ENCODE measurements at regions not wholly inside any gene's neighbourhood (a gene's known extent, or its start where the extent isn't known, plus 50 kb on each side); places are given as distances from the start of the nearest gene placed in this dataset.

DNA sequence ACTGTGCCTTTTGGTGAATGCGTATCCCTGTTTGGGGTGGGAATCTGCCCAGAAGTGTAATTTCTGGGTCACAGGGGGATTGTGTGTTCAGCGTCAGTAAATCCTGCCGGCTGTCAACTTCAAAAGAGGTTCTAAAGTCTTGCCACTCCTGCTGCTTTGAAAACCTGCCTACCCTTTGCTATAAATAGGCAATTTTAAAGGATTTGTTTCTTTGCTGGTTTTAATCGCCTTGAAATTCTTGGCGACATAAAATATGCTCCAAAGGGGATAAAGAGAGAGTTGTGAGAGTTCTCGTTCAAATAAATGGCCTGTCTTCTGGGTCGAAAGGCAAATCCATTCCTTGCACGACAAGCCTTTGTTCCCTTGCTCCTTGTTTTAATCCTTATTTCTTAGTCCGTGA lies 143.4 kb downstream of the IRF8 start:
- DNase-seq, result no peak

DNA sequence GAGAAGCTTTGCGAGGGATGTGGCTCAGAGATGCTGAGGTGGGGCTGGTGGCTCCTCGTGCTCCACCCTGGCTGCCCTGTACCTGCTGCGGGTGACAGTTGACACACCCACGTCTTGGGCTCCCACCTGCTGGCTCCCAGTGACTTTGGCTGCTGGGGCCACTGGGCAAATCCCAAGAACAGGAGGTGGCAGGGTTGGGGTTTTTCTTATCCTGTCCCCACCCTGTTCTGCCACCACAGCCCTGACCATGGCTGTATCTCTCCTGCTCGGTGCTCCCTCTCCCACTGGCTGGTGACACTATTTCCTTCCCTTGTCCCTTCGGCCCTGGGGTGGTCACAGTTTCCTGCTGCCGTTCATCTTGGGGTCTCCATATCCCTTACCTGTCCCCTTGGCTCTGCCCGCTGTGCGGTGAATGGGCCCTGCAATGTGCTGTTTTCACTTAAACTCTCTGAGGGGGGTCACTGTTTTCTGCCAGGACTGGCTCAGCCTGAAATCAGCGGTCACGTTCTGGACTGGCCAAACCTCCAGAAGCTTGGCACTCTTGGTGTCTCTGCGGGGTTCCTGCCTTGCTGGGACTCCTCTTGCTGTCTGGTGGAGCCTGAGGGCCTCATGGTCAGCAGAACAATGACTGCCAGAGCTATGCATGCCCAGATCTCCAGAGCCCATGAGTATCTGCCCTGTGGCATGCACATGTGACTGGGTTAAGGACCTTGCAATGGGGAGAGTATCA lies 144.2 kb downstream of the IRF8 start:
- DNase-seq, result no peak

- DNase-seq, result no peak
These were observed 145.3 kb downstream of the IRF8 start for GRCh38 chr16:86044241-86044671.

DNA sequence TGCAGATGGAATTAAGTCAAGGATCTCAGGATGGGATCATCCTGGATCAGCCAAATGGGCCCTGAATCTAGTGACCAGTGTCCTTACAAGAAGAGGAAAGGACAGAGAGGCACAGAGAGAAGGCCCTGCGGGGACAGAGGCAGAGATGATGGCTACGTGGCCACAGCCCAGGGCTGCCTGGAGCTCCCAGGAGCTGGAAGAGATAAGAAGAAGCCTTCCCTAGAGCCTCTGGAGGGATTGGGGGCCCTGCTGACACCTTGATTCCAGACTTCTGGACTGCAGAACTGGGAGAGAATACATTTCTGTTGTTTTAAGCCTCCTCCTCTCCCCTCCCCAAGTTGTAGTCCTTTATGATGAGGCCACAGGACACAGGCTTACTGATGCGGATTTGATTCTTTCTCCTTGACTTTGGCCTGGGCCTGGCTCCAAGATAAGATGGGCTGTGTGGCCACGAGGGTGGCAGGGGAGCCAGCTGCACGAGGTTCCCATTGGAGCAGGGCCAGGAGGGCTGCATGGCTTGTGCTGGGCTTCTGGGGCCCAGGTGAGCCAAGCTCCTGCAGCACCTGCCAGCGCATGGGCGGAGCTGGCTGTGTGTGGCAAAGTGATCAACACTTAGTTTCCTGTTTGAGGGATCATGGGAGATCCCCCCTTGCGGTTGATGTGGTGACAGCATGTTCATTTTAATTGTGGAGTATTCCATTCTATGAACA lies 146.1 kb downstream of the IRF8 start:
- DNase-seq, result peak; percentile 18

GRCh38 chr16:86045591-86045971 lies 146.6 kb downstream of the IRF8 start:
- DNase-seq, result no peak

- no peak for DNase-seq
These were observed 147.1 kb downstream of the IRF8 start for GRCh38 chr16:86046026-86046425.

DNA sequence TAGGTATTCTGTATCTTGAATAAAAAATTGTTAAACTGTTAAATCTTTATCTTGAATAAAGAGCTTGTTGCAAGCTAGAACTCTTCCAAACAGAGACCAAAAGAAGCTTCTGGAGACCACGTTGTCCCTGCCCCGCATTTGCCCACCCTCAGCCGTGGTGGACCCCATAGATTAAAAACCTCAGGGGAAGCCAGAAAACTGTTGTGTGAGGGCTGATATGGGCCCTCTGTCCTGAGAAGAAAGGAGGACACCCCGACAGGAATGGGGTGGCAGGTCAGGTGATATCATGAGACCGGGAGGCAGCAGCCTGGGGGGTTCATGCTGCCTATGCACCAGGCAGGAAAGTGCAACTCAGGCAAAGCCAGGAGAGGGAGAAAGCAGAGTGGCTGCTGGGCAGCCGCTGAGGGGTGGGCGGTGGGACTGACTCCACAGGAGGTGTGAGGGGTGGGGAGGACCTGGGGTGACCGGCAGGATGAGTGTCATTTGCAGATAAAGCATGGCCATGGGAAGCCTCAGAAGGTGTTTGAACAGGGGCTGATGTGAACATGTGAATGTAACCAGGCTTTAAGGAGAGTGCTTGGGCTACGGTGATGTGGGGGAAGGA lies 147.8 kb downstream of the IRF8 start:
- DNase-seq, result no peak

- DNase-seq, result no peak
These were observed 149.3 kb downstream of the IRF8 start for GRCh38 chr16:86048221-86048620.

- no peak for DNase-seq
These were observed 150.1 kb downstream of the IRF8 start for GRCh38 chr16:86048882-86049585.

GRCh38 chr16:86049641-86050040 lies 150.7 kb downstream of the IRF8 start:
- no peak for DNase-seq

DNA sequence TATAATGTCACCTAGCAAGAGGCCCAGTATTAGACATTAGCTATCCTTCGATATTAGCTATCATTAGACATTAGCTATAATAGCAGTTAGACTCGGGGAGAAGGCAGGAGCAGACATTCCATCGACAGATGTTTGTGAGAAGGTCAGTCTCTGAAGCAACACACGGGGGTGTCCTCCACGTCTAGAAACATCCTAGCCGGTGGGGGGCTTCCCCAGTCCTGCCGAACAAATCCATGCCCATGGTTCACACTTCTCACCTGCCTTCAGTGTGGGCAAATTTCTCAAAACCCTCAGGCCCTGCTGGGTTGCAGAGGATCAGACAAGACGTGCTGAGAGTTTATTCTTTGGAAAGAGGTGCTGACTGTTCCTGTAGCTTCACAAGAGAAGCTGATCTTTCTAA lies 151.1 kb downstream of the IRF8 start:
- DNase-seq, result no peak

DNA sequence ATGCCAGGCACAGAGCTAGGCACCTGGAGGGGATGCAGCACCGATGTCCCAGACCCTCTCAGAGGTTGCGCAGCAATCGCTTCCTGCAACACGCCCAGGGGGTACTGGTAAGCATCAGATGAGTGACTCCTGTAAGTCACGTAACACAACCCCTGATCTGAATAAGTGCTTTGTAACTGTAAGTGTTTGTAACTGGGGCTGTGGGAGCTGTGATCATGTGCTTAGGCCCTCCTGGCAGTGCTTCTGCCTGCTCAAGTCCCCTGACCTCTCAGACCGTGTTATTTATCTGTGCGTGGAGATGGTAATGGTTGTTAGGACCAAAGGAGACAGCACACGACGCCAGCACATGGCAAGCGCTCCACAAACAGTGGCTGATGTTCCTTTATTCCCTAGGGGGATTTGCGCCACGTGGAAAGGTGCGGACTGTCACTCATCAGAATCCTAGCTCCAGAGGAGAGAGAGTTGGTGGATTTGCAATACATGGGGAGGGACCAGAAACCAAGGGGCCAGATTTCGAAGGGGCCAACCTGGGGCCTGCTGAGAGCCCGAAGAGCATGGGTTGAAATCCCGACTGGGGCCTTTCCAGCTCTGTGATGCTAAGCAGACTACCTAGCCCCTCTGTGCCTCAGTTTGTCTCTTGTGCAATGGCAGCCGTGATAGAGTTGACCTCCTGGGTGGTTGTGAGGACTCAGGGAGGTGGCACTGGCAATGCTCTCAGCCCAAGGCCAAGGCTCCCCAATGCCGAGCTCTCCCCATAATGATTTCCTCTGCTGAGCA lies 151.8 kb downstream of the IRF8 start:
- no peak for DNase-seq

- DNase-seq, result no peak
These were observed 152.6 kb downstream of the IRF8 start for GRCh38 chr16:86051368-86052114.

GRCh38 chr16:86052115-86052670 lies 153.2 kb downstream of the IRF8 start:
- no peak for DNase-seq

DNA sequence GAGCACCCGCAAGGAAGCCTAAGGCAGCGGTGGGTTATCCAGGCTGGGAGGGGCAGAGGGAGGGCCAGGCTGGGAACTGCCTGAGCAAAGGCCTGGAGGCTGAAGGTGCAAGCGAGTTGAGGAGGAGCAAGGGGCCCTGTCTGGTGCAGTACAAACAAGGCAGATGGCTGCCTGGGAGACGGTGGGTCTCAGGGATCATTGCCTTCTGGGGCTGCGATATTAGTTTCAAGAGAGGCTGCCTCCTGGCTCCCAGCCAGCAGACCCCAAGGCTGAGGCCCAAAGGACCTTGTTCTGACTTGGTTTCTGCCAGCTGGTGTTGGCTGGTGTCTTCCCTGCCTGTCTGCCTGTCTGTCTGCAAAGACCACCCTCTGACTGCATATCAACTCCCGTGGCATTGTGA lies 154.0 kb downstream of the IRF8 start:
- no peak for DNase-seq

DNA sequence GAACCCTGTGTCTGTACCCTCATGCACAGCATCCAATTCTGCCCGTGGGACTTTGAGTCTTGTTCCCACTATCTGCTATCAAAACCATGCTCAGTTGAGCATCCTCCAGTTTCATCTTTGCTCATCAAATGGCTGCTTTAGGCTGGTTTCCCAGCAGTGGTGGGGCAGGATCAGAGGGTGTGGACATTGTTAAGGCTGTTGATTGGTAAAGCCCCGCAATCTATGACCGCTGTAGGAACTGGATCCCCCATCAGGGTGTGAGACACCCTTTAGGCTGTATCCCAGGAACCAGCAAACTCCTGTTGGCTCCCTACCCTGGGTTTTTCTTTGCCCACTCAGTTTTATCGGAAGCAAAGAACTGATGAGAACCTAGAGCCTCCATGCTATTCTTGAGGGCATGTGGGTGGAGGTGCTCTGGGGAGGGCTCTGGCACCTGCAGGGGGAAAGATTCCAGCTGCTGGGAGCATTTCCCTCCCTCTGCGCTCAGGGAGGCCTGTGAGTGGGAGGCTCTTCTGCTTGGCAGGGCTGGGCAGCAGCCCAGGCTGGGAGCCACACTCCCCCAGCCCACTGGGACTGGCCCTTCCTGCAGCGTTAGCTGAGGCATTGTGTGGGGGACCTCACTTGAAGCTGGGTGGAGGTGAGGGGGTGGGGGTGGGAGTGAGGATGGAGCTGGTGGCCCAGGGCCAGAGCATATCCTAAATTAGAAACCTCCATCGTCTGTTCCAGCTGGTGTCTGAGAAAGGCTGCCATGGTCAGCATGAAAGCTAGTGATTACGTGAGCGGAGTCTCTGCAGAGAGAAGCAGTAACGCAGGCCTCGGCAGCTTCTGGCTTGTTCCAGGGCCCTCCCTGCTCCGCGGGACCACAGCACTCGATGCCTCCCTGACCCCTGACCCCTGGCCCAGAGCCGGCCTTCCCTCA lies 160.6 kb downstream of the IRF8 start:
- no peak for DNase-seq

DNA sequence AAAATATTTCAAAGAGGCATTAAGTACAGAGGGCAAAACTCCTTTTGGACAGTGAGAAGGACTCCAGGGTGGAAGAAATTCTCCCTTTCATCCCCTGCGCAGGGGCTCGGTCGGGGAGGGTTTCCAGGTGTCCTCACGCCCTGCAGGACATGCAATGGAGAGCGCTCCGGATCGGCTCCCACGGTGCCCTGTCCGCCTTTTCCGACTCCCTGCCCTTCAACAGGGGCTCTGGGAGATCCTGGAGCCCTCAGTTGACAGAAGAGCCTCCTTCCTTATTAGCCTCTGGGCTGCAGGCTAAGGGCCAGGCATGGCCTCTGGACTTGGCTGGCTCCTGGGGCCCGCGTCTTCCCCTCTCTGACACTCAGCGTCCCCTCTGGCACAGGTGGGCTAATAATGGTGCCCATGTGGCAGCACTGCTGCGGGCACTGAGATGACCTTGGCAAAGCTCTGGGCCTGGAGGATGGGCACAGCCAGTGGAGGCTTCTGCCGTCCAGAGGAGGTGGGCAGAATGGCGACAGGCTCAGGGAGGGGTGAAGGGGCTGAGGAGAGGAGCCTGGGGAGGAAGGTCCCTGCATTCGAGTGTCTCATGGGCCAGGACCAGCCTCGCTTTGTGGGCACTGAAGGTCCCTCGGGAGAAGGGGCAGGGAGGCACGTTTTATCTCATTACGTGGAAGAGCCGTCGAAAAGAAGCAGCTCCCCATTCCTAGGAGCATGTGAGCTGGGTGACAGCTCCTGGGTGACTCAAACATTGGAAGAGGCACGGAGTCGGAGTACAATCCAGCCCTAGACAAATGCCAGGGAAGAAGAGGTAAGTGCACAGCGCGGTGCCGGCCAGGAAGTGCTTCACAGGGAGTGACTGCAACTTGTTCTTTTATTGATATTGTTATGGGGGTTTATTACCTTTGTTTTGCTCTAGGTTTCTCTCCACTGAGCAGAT lies 161.7 kb downstream of the IRF8 start:
- DNase-seq, result no peak

GRCh38 chr16:86061318-86061695 lies 162.3 kb downstream of the IRF8 start:
- no peak for DNase-seq

DNA sequence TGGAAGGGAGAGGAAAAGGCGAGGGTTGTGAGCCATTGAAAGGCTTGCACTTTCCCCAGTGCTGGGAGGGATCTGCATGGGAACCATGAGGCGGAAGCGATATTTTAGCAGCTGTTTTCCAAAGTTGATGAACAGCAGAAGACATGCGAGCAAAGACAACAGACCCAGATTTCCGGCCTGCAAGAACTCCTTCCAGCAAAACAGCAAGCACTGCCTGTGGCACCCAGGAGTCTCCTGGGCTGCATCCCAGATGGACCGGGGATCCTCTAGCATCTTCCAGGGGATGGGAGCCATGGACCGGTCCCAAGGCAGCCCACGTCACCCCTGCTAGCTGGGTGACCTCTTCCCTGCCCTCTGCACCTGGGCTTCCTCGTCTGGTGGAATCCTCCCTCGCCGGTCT lies 162.8 kb downstream of the IRF8 start:
- DNase-seq, result no peak

Data from CD4-positive, alpha-beta T cell treated with Interleukin-4 for 4 hours (primary cell).